ENCODE measurements at regions not wholly inside any gene's neighbourhood (a gene's known extent, or its start where the extent isn't known, plus 50 kb on each side); places are given as distances from the start of the nearest gene placed in this dataset.

GRCh38 chr15:95494971-95495541 lies 835.4 kb upstream of the NR2F2 start:
- Histone ChIP-seq H3K27ac (ENCODE audit: low read depth, low read length, poor library complexity, severe bottlenecking) (no peak overlapping the region), H3K4me1 (ENCODE audit: insufficient read depth, low read length, severe bottlenecking) (no peaks in the 10 kb centered on the region), H3K9me2 (ENCODE audit: low read depth, low read length) (no peaks in the 10 kb centered on the region), H3K4me3 (ENCODE audit: low read depth, low read length, poor library complexity, severe bottlenecking) (no peak overlapping the region), H3K9me3 (ENCODE audit: low read length) (no peaks in the 10 kb centered on the region), H3K36me3 (ENCODE audit: insufficient read depth, low read length) (no peaks in the 10 kb centered on the region), H3K79me2 (ENCODE audit: insufficient read depth, low read length) (no peaks in the 10 kb centered on the region), H4K20me1 (ENCODE audit: insufficient read depth, low read length) (no peaks in the 10 kb centered on the region), H3K9ac (ENCODE audit: low read length) (no peak overlapping the region), H2AFZ (ENCODE audit: low read length) (no peak overlapping the region), H3F3A (ENCODE audit: insufficient read depth, low read length) (no peaks in the 10 kb centered on the region), H3K27me3 (ENCODE audit: insufficient read depth, low read length) (no peaks in the 10 kb centered on the region), H3K4me2 (ENCODE audit: low read length) (no peak overlapping the region)
- no peak for TF ChIP-seq EZH2 (IDR thresholded peaks at IDR 0.05; ENCODE audit: borderline replicate concordance, low read length)
- TF ChIP-seq CTCF (IDR thresholded peaks at IDR 0.05; ENCODE audit: low read length), result no peak

DNA sequence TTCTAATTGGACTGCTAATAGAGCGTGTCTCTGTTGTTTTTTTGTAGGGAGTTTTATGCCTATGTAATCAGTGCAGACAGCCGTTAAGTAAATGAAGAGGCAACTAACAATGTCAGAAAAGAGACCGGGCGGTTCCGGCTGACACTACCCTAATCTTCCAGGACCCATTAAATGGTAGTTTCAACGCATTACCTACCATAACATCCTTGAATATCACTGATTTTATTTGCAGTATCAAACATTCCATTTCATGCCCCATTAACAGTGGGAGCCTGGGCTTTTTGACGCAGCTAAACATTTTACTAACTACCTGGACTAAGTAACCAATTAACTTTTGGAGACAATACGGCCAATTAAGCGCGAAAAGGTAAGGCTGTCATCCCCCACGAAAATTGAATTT lies 832.9 kb upstream of the NR2F2 start:
- Histone ChIP-seq H3F3A (ENCODE audit: insufficient read depth, low read length) (no peaks in the 10 kb centered on the region), H3K79me2 (ENCODE audit: insufficient read depth, low read length) (no peaks in the 10 kb centered on the region), H3K4me1 (ENCODE audit: insufficient read depth, low read length, severe bottlenecking) (no peaks in the 10 kb centered on the region), H3K9me2 (ENCODE audit: low read depth, low read length) (no peaks in the 10 kb centered on the region), H2AFZ (ENCODE audit: low read length) (no peak overlapping the region), H3K27me3 (ENCODE audit: insufficient read depth, low read length) (no peaks in the 10 kb centered on the region), H4K20me1 (ENCODE audit: insufficient read depth, low read length) (no peaks in the 10 kb centered on the region), H3K4me3 (ENCODE audit: low read depth, low read length, poor library complexity, severe bottlenecking) (no peak overlapping the region), H3K9me3 (ENCODE audit: low read length) (no peaks in the 10 kb centered on the region), H3K4me2 (ENCODE audit: low read length) (no peak overlapping the region), H3K36me3 (ENCODE audit: insufficient read depth, low read length) (no peaks in the 10 kb centered on the region), H3K27ac (ENCODE audit: low read depth, low read length, poor library complexity, severe bottlenecking) (no peak overlapping the region), H3K9ac (ENCODE audit: low read length) (no peak overlapping the region)
- TF ChIP-seq EZH2 (IDR thresholded peaks at IDR 0.05; ENCODE audit: borderline replicate concordance, low read length) (no peak), CTCF (IDR thresholded peaks at IDR 0.05; ENCODE audit: low read length) (no peak)

- TF ChIP-seq CTCF (IDR thresholded peaks at IDR 0.05; ENCODE audit: low read length) (no peak), EZH2 (IDR thresholded peaks at IDR 0.05; ENCODE audit: borderline replicate concordance, low read length) (no peak)
- no peak overlapping the region for H3K4me3 ChIP-seq (ENCODE audit: low read depth, low read length, poor library complexity, severe bottlenecking)
Measured at GRCh38 chr15:95498961-95499360, 831.5 kb upstream of the NR2F2 start.

More at GRCh38 chr15:95498961-95499360, 831.5 kb upstream of the NR2F2 start:
- H3K79me2 ChIP-seq (ENCODE audit: insufficient read depth, low read length), result no peaks in the 10 kb centered on the region
- H2AFZ ChIP-seq (ENCODE audit: low read length), result no peak overlapping the region
- H3K4me1 ChIP-seq (ENCODE audit: insufficient read depth, low read length, severe bottlenecking), result no peaks in the 10 kb centered on the region
- no peak overlapping the region for H3K4me2 ChIP-seq (ENCODE audit: low read length)
- H3K36me3 ChIP-seq (ENCODE audit: insufficient read depth, low read length), result no peaks in the 10 kb centered on the region
- no peaks in the 10 kb centered on the region for H3K9me2 ChIP-seq (ENCODE audit: low read depth, low read length)
- no peaks in the 10 kb centered on the region for H3F3A ChIP-seq (ENCODE audit: insufficient read depth, low read length)
- H3K27me3 ChIP-seq (ENCODE audit: insufficient read depth, low read length), result no peaks in the 10 kb centered on the region
- no peaks in the 10 kb centered on the region for H3K9me3 ChIP-seq (ENCODE audit: low read length)
- no peaks in the 10 kb centered on the region for H4K20me1 ChIP-seq (ENCODE audit: insufficient read depth, low read length)
- H3K27ac ChIP-seq (ENCODE audit: low read depth, low read length, poor library complexity, severe bottlenecking), result no peak overlapping the region
- H3K9ac ChIP-seq (ENCODE audit: low read length), result no peak overlapping the region
